ENCODE measurements at regions not wholly inside any gene's neighbourhood (a gene's known extent, or its start where the extent isn't known, plus 50 kb on each side); places are given as distances from the start of the nearest gene placed in this dataset.

- Mint-ChIP-seq H3K27ac (no peak overlapping the region), H3K9me3 (no peaks in the 10 kb centered on the region), H3K36me3 (no peaks in the 10 kb centered on the region)
- DNase-seq (ENCODE audit: low spot score in 2 of 2) (no peak), ATAC-seq (no peak)
These were observed 75.5 kb upstream of the CISTR start for GRCh38 chr12:53827306-53827705.

- H3K9me3 Mint-ChIP-seq, result no peaks in the 10 kb centered on the region
- DNase-seq (ENCODE audit: low spot score in 2 of 2) (no peak), ATAC-seq (no peak)
- H3K27ac Mint-ChIP-seq, result no peak overlapping the region
- H3K36me3 Mint-ChIP-seq, result no peaks in the 10 kb centered on the region
These were observed 76.8 kb upstream of the CISTR start for GRCh38 chr12:53828598-53828997.

- ATAC-seq (no peak), DNase-seq (ENCODE audit: low spot score in 2 of 2) (no peak)
- no peaks in the 10 kb centered on the region for H3K36me3 Mint-ChIP-seq
- no peak overlapping the region for H3K27ac Mint-ChIP-seq
- H3K9me3 Mint-ChIP-seq, result no peaks in the 10 kb centered on the region
These were observed 77.5 kb upstream of the CISTR start for GRCh38 chr12:53829130-53829819.

GRCh38 chr12:53830631-53831030 is 78.9 kb upstream of the CISTR start:
- no peak for DNase-seq (ENCODE audit: low spot score in 2 of 2)
- no peak for ATAC-seq
- Mint-ChIP-seq H3K27ac (no peak overlapping the region), H3K36me3 (no peaks in the 10 kb centered on the region), H3K9me3 (no peaks in the 10 kb centered on the region)

GRCh38 chr12:53836119-53836655 is 84.4 kb upstream of the CISTR start:
- Mint-ChIP-seq H3K27ac (no peak overlapping the region), H3K9me3 (no peaks in the 10 kb centered on the region), H3K36me3 (no peaks in the 10 kb centered on the region)
- no peak for DNase-seq (ENCODE audit: low spot score in 2 of 2)
- ATAC-seq, result no peak

- ATAC-seq, result no peak
These were observed 87.2 kb upstream of the CISTR start for GRCh38 chr12:53838978-53839377.

GRCh38 chr12:53840316-53840715 is 88.5 kb upstream of the CISTR start:
- H3K36me3 Mint-ChIP-seq, result no peaks in the 10 kb centered on the region
- DNase-seq (ENCODE audit: low spot score in 2 of 2) (no peak), ATAC-seq (no peak)
- no peak overlapping the region for H3K27ac Mint-ChIP-seq
- H3K9me3 Mint-ChIP-seq, result no peaks in the 10 kb centered on the region

More at GRCh38 chr12:53838978-53839377, 87.2 kb upstream of the CISTR start:
- Mint-ChIP-seq H3K27ac (no peak overlapping the region), H3K36me3 (no peaks in the 10 kb centered on the region), H3K9me3 (no peaks in the 10 kb centered on the region)
- DNase-seq (ENCODE audit: low spot score in 2 of 2), result no peak

GRCh38 chr12:53842686-53843085 is 90.9 kb upstream of the CISTR start:
- ATAC-seq (no peak), DNase-seq (ENCODE audit: low spot score in 2 of 2) (no peak)
- Mint-ChIP-seq H3K36me3 (no peaks in the 10 kb centered on the region), H3K9me3 (no peaks in the 10 kb centered on the region), H3K27ac (no peak overlapping the region)

- Mint-ChIP-seq H3K9me3 (no peaks in the 10 kb centered on the region), H3K27ac (no peak overlapping the region), H3K36me3 (no peaks in the 10 kb centered on the region)
- DNase-seq (ENCODE audit: low spot score in 2 of 2), result no peak
- no peak for ATAC-seq
These were observed 91.8 kb upstream of the CISTR start for GRCh38 chr12:53843545-53843944.

- no peak for ATAC-seq
- no peak overlapping the region for H3K27ac Mint-ChIP-seq
- no peaks in the 10 kb centered on the region for H3K9me3 Mint-ChIP-seq
- no peaks in the 10 kb centered on the region for H3K36me3 Mint-ChIP-seq
- DNase-seq (ENCODE audit: low spot score in 2 of 2), result no peak
These were observed 93.4 kb upstream of the HOXC13 start for GRCh38 chr12:53844994-53845844.

- DNase-seq (ENCODE audit: low spot score in 2 of 2), result no peak
- H3K9me3 Mint-ChIP-seq, result no peaks in the 10 kb centered on the region
- H3K27ac Mint-ChIP-seq, result no peak overlapping the region
- no peaks in the 10 kb centered on the region for H3K36me3 Mint-ChIP-seq
- ATAC-seq, result no peak
These were observed 92.7 kb upstream of the HOXC13 start for GRCh38 chr12:53845932-53846331.

- Mint-ChIP-seq H3K27ac (no peak overlapping the region), H3K9me3 (no peaks in the 10 kb centered on the region), H3K36me3 (no peaks in the 10 kb centered on the region)
- ATAC-seq, result no peak
- DNase-seq (ENCODE audit: low spot score in 2 of 2), result no peak
These were observed 89.5 kb upstream of the HOXC13 start for GRCh38 chr12:53849113-53849512.

GRCh38 chr12:53849656-53850055 is 89.0 kb upstream of the HOXC13 start:
- ATAC-seq (no peak), DNase-seq (ENCODE audit: low spot score in 2 of 2) (no peak)
- H3K9me3 Mint-ChIP-seq, result no peaks in the 10 kb centered on the region
- H3K36me3 Mint-ChIP-seq, result no peaks in the 10 kb centered on the region
- H3K27ac Mint-ChIP-seq, result no peak overlapping the region

GRCh38 chr12:53852061-53852460 is 86.6 kb upstream of the HOXC13 start:
- Mint-ChIP-seq H3K9me3 (no peaks in the 10 kb centered on the region), H3K27ac (no peak overlapping the region), H3K36me3 (no peaks in the 10 kb centered on the region)
- ATAC-seq (no peak), DNase-seq (ENCODE audit: low spot score in 2 of 2) (no peak)

- no peaks in the 10 kb centered on the region for H3K9me3 Mint-ChIP-seq
- no peak overlapping the region for H3K27ac Mint-ChIP-seq
- ATAC-seq (no peak), DNase-seq (ENCODE audit: low spot score in 2 of 2) (no peak)
- no peaks in the 10 kb centered on the region for H3K36me3 Mint-ChIP-seq
These were observed 85.6 kb upstream of the HOXC13 start for GRCh38 chr12:53852992-53853391.

- Mint-ChIP-seq H3K27ac (no peak overlapping the region), H3K36me3 (no peaks in the 10 kb centered on the region), H3K9me3 (no peaks in the 10 kb centered on the region)
- DNase-seq (ENCODE audit: low spot score in 2 of 2), result no peak
- ATAC-seq, result no peak
These were observed 83.8 kb upstream of the HOXC13 start for GRCh38 chr12:53854701-53855316.

- ATAC-seq (no peak), DNase-seq (ENCODE audit: low spot score in 2 of 2) (no peak)
- H3K36me3 Mint-ChIP-seq, result no peaks in the 10 kb centered on the region
- H3K27ac Mint-ChIP-seq, result no peak overlapping the region
- no peaks in the 10 kb centered on the region for H3K9me3 Mint-ChIP-seq
These were observed 82.5 kb upstream of the HOXC13 start for GRCh38 chr12:53856132-53856531.
